ENCODE measurements at regions not wholly inside any gene's neighbourhood (a gene's known extent, or its start where the extent isn't known, plus 50 kb on each side); places are given as distances from the start of the nearest gene placed in this dataset.
"Not testable (repeated sequence)": the region's sequence is repeated elsewhere in the genome, so short reads cannot be mapped to it uniquely, and the experiment has no call there.

DNA sequence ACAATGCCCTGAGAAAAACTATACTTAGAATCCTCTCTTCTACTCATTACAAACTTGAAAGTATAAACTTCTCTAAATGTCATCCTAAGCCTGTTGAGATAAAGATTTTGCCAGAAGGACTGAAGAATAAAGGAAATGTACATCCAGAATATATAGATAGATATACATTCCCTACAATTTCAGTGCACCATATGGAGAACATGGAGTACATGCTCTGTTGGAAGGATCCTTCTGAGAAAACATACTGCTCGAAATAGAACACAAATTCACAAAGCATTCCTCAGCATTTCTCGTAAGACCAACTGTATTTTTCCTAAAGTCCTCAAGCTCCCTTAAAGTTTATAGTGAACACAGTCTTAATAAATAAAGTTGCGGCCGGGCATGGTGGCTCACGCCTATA lies 69.7 kb upstream of the RASA1 start:
- DNase-seq (ENCODE audit: low read depth), result no peak

DNA sequence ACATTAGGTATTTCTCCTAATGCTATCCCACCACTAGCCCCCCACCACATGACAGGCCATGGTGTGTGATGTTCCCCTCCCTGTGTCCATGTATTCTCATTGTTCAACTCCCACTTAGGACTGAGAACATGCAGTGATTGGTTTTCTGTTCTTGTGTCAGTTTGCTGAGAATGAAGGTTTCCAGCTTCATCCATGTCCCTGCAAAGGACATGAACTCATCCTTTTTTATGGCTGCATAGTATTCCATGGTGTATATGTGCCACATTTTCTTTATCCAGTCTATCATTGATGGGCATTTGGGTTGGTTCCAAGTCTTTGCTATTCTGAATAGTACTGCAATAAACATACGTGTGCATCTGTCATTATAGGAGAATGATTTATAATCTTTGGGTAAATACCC lies 68.4 kb upstream of the RASA1 start:
- not testable (repeated sequence) for DNase-seq (ENCODE audit: low read depth)

DNA sequence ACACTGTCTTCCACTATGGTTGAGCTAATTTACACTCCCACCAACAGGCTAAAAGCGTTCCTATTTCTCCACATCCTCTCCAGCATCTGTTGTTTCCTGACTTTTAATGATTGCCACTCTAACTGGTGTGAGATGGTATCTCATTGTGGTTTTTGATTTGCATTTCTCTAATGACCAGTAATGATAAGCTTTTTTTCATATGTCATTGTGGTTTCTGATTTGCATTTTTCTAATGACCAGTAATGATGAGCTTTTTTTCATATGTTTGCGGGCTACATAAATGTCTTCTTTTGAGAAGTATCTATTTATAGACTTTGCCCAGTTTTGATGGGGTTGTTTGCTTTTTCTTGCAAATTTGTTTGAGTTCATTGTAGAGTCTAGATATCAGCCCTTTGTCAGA lies 68.0 kb upstream of the RASA1 start:
- not testable (repeated sequence) for DNase-seq (ENCODE audit: low read depth)

DNA sequence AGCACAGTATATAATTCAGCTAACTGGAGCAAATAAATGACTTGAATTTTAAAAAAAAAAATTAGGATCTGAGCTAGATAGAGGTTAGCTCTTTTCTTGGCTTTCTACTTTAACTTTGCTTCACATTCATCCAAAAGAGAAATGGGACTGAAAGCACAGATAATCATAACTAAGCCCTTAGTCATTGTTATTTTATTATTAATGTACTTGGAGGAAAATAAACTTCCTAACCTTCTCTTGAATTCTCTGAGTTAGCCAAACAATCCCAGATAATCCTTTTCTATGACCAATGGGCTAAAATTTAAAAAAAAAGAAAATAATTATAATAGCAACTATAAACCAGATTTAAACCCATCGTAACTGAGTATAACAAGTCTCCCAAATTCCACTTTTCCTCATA lies 57.6 kb upstream of the RASA1 start:
- no peak for DNase-seq (ENCODE audit: low read depth)

DNA sequence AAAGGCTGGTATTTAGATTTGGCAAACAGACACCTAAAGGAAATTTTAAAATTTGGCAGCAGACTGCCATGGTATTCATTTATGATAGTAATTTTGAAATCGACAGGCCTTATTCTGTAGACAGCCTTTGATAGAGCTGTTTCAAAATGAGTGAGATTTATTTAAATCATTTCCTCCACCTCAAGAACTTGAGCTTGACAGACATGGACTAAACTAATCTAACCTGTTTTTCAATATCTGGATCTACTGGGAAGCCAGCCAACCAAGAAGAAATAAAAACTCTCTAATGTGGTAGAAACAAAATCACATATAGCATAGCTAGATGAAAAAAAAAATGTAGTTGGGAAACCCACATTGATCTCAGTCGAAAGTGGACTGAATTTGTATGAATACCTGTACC lies 56.9 kb upstream of the RASA1 start:
- no peak for DNase-seq (ENCODE audit: low read depth)

DNA sequence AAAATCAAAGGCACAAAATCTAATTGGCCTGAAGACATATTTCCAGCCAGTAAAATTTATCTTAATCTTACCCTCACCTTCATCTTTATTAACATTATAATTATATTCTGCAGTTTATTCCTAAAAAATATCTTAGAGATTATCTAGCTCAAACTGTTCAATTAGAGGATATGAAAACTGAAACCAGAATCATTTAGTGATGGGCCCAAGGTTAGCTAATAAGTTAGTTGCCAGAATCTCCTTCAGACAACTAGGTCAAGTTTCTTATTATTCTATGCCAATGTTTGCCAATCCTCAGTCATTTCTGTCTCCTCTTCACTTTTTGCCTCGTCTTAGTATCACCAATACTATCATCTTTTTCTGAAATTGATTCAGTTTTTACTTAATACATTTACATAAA lies 56.0 kb upstream of the RASA1 start:
- no peak for DNase-seq (ENCODE audit: low read depth)

DNA sequence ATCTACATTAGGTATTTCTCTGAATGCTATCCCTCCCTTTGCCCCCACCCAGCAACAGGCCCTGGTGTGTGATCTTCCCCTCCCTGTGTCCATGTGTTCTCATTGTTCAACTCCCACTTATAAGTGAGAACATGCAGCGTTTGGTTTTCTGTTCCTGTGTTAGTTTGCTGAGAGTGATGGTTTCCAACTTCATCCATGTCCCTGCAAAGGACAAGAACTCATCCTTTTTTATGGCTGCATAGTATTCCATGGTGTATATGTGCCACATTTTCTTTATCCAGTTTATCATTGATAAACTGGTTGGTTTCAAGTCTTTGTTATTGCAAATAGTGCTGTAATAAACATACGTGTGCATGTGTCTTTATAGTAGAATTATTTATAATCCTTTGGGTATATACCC lies 55.5 kb upstream of the RASA1 start:
- not testable (repeated sequence) for DNase-seq (ENCODE audit: low read depth)

DNA sequence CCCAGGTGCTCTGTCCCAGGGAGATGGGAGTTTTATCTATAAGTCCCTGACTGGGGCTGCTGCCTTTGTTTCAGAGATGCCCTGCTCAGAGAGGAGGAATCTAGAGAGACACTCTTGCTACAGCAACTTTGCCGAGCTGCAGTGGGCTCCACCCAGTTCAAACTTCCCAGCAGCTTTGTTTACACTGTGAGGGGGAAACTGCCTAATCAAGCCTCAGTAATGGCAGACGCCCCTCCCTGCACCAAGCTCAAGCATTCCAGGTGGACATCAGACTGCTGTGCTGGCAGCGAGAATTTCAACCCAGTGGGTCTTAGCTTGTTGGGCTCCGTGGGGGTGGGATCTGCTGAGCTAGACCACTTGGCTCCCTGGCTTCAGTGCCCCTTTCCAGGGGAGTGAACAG lies 50.2 kb upstream of the RASA1 start:
- DNase-seq (ENCODE audit: low read depth), result not testable (repeated sequence)

All from stimulated activated CD8-positive, alpha-beta memory T cell treated with anti-CD3 and anti-CD28 coated beads, Interleukin-4, amount 100 ng/mL, for 24 hours (primary cell).